ENCODE measurements at regions not wholly inside any gene's neighbourhood (a gene's known extent, or its start where the extent isn't known, plus 50 kb on each side); places are given as distances from the start of the nearest gene placed in this dataset.

DNA sequence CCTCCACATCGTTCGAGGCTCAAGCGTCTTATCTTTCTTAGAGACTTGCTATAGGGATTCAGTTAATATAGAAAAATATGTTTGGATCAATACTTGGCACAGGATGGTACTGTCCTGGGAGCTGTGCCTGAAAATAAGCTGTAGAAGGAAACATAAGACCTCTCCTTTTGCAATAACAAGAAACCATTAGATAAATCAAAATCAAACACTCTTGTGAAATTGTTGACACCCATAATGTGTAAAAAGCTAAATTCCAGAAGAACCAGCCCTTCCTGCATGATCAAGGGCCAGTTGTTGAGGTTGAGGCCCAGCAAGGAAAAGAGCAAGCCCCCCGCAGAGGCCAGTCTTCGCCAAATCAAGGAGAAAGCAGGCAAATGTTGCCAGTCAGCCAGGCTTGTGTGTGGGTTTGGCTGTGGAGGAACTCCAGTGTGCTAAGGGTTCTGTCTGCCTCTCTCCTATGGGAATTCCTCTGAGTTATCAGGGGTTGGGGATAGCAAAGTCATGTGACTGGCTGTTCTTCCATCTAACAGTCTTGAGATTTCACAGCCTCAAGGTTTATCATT lies 185.7 kb downstream of the ACKR3 start (continued):
- TF ChIP-seq ATF2 (CRISPR knock-in tag; IDR thresholded peaks at IDR 0.05; ENCODE audit: borderline replicate concordance, low read depth): no peak
- TF ChIP-seq, protein P1, sequence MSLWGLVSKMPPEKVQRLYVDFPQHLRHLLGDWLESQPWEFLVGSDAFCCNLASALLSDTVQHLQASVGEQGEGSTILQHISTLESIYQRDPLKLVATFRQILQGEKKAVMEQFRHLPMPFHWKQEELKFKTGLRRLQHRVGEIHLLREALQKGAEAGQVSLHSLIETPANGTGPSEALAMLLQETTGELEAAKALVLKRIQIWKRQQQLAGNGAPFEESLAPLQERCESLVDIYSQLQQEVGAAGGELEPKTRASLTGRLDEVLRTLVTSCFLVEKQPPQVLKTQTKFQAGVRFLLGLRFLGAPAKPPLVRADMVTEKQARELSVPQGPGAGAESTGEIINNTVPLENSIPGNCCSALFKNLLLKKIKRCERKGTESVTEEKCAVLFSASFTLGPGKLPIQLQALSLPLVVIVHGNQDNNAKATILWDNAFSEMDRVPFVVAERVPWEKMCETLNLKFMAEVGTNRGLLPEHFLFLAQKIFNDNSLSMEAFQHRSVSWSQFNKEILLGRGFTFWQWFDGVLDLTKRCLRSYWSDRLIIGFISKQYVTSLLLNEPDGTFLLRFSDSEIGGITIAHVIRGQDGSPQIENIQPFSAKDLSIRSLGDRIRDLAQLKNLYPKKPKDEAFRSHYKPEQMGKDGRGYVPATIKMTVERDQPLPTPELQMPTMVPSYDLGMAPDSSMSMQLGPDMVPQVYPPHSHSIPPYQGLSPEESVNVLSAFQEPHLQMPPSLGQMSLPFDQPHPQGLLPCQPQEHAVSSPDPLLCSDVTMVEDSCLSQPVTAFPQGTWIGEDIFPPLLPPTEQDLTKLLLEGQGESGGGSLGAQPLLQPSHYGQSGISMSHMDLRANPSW (CRISPR knock-in tag; conservative IDR thresholded peaks at IDR 0.05; ENCODE audit: low read depth): no peak

GRCh38 chr2:236758406-236758805 lies 188.8 kb downstream of the ACKR3 start:
- H3K4me1 Mint-ChIP-seq: no peaks in the 10 kb centered on the region
- no peak for DNase-seq (ENCODE audit: low spot score)
- H3K27me3 Mint-ChIP-seq (ENCODE audit: low read depth): no peaks in the 10 kb centered on the region; the same call in 1 of the 2 replicates
- H3K9me3 Mint-ChIP-seq: no peaks in the 10 kb centered on the region
- ATAC-seq: no peak
- H3K27ac Mint-ChIP-seq: no peak overlapping the region
- ChIA-PET POLR2A (no interaction called here), CTCF (no interaction called here)
- TF ChIP-seq, protein P2, sequence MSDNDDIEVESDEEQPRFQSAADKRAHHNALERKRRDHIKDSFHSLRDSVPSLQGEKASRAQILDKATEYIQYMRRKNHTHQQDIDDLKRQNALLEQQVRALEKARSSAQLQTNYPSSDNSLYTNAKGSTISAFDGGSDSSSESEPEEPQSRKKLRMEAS (CRISPR knock-in tag; IDR thresholded peaks at IDR 0.05): no peak
- TF ChIP-seq NR2C2 (CRISPR knock-in tag; IDR thresholded peaks at IDR 0.05) (no peak), FOXJ3 (CRISPR knock-in tag; IDR thresholded peaks at IDR 0.05; ENCODE audit: borderline replicate concordance) (no peak), TP53 (CRISPR knock-in tag; IDR thresholded peaks at IDR 0.05) (no peak), TEAD4 (CRISPR knock-in tag; IDR thresholded peaks at IDR 0.05) (no peak), ZNF263 (CRISPR knock-in tag; IDR thresholded peaks at IDR 0.05; ENCODE audit: low read depth) (no peak), GTF2I (CRISPR knock-in tag; conservative IDR thresholded peaks at IDR 0.05) (no peak), MXD4 (CRISPR knock-in tag; IDR thresholded peaks at IDR 0.05; ENCODE audit: borderline replicate concordance) (no peak), ZNF396 (CRISPR knock-in tag; IDR thresholded peaks at IDR 0.05; ENCODE audit: borderline replicate concordance) (no peak)
- TF ChIP-seq, protein P3, sequence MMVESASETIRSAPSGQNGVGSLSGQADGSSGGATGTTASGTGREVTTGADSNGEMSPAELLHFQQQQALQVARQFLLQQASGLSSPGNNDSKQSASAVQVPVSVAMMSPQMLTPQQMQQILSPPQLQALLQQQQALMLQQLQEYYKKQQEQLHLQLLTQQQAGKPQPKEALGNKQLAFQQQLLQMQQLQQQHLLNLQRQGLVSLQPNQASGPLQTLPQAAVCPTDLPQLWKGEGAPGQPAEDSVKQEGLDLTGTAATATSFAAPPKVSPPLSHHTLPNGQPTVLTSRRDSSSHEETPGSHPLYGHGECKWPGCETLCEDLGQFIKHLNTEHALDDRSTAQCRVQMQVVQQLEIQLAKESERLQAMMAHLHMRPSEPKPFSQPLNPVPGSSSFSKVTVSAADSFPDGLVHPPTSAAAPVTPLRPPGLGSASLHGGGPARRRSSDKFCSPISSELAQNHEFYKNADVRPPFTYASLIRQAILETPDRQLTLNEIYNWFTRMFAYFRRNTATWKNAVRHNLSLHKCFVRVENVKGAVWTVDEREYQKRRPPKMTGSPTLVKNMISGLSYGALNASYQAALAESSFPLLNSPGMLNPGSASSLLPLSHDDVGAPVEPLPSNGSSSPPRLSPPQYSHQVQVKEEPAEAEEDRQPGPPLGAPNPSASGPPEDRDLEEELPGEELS (CRISPR knock-in tag; IDR thresholded peaks at IDR 0.05): no peak
- TF ChIP-seq, protein P4, sequence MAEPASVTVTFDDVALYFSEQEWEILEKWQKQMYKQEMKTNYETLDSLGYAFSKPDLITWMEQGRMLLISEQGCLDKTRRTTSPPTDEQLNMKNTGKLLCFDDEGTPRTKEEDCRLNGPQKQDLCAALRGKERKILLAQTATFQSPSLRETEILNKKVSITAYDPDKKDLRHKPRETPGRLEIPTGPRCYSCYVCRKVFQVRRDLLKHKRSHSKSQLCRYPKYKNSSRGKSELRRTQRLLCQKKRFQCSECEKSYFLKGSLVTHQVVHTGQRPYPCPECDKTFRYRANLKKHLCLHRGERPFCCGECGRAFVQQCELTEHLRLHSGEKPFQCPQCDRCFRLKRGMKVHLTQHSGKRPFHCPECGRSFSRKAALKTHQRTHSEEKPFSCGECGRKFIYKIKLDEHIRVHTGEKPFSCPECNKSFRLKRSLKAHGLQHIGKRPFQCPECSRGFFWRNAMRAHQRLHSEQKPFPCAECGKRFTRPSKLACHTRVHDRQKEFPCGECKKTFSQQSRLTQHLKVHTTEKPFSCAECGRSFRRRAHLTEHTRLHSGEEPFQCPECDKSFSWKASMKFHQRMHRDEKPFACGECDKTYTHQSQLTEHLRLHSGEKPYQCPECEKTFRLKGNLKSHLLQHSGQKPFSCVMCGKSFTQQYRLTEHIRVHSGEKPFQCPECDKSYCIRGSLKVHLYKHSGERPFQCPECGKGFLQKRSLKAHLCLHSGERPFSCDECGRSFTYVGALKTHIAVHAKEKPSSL (CRISPR knock-in tag; conservative IDR thresholded peaks at IDR 0.05): no peak
- H3K4me3 Mint-ChIP-seq: no peak overlapping the region
- no peaks in the 10 kb centered on the region for H3K36me3 Mint-ChIP-seq

- H3K36me3 Mint-ChIP-seq: no peaks in the 10 kb centered on the region
- no peaks in the 10 kb centered on the region for H3K4me1 Mint-ChIP-seq
- DNase-seq (ENCODE audit: low spot score) (no peak), ATAC-seq (no peak)
- no peaks in the 10 kb centered on the region; the same call in 1 of the 2 replicates for H3K27me3 Mint-ChIP-seq (ENCODE audit: low read depth)
- no peak overlapping the region for H3K27ac Mint-ChIP-seq
- ChIA-PET CTCF (no interaction called here), POLR2A (no interaction called here)
- H3K4me3 Mint-ChIP-seq: no peak overlapping the region
- no peaks in the 10 kb centered on the region for H3K9me3 Mint-ChIP-seq
- no peak for TF ChIP-seq CBFB (CRISPR knock-in tag; IDR thresholded peaks at IDR 0.05; ENCODE audit: low read depth)
- TF ChIP-seq NR1H2 (CRISPR knock-in tag; IDR thresholded peaks at IDR 0.05): no peak
- TF ChIP-seq, protein P5, sequence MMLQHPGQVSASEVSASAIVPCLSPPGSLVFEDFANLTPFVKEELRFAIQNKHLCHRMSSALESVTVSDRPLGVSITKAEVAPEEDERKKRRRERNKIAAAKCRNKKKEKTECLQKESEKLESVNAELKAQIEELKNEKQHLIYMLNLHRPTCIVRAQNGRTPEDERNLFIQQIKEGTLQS (CRISPR knock-in tag; conservative IDR thresholded peaks at IDR 0.05): no peak
- TF ChIP-seq TP53 (CRISPR knock-in tag; IDR thresholded peaks at IDR 0.05): no peak
- TF ChIP-seq ZSCAN18 (CRISPR knock-in tag; IDR thresholded peaks at IDR 0.05): no peak
- TF ChIP-seq ATF1 (CRISPR knock-in tag; IDR thresholded peaks at IDR 0.05): no peak
- TF ChIP-seq, protein P6, sequence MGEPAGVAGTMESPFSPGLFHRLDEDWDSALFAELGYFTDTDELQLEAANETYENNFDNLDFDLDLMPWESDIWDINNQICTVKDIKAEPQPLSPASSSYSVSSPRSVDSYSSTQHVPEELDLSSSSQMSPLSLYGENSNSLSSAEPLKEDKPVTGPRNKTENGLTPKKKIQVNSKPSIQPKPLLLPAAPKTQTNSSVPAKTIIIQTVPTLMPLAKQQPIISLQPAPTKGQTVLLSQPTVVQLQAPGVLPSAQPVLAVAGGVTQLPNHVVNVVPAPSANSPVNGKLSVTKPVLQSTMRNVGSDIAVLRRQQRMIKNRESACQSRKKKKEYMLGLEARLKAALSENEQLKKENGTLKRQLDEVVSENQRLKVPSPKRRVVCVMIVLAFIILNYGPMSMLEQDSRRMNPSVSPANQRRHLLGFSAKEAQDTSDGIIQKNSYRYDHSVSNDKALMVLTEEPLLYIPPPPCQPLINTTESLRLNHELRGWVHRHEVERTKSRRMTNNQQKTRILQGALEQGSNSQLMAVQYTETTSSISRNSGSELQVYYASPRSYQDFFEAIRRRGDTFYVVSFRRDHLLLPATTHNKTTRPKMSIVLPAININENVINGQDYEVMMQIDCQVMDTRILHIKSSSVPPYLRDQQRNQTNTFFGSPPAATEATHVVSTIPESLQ (CRISPR knock-in tag; IDR thresholded peaks at IDR 0.05): no peak
- TF ChIP-seq ESRRA (CRISPR knock-in tag; IDR thresholded peaks at IDR 0.05; ENCODE audit: borderline replicate concordance): no peak
- TF ChIP-seq, protein P2 (CRISPR knock-in tag; IDR thresholded peaks at IDR 0.05): no peak
- no peak for TF ChIP-seq RORB (CRISPR knock-in tag; IDR thresholded peaks at IDR 0.05)
Measured at GRCh38 chr2:236760246-236760645, 190.6 kb downstream of the ACKR3 start.
